Muscle layer of duodenum (tissue), 2 donors: ENCODE measurements at regions not wholly inside any gene's neighbourhood (a gene's known extent, or its start where the extent isn't known, plus 50 kb on each side); places are given as distances from the start of the nearest gene placed in this dataset.

ENCODE experiments used
- H3K27ac ChIP-seq: one replicate; pipeline ENCODE4 v1.7.0; 2013; ENCODE audit warnings: mild to moderate bottlenecking, low read length
- H3K27me3 ChIP-seq: one replicate; pipeline ENCODE4 v1.7.0; 2013; ENCODE audit warnings: low read depth, mild to moderate bottlenecking, control low read depth, low read length
- H3K36me3 ChIP-seq, 2 donors: one replicate each; pipeline ENCODE4 v1.7.0; 2013; ENCODE audit warnings: low read length in 2 of 2, control low read depth in 1 of 2, mild to moderate bottlenecking in 1 of 2; ENCODE audit not compliant: insufficient read depth in 2 of 2, control insufficient read depth in 1 of 2
- H3K4me1 ChIP-seq, 2 donors: one replicate each; pipeline ENCODE4 v1.7.0; 2013; ENCODE audit warnings: low read length in 2 of 2, mild to moderate bottlenecking in 2 of 2, control low read depth in 1 of 2, moderate library complexity in 1 of 2; ENCODE audit not compliant: insufficient read depth in 2 of 2, control insufficient read depth in 1 of 2
- H3K4me3 ChIP-seq, 2 donors: one replicate each; pipeline ENCODE4 v1.7.0; 2013; ENCODE audit warnings: low read length in 2 of 2, low read depth in 1 of 2, mild to moderate bottlenecking in 1 of 2
- H3K9me3 ChIP-seq, 2 donors: one replicate each; pipeline ENCODE4 v1.7.0; 2013; ENCODE audit warnings: low read length in 2 of 2, control low read depth in 1 of 2, mild to moderate bottlenecking in 1 of 2; ENCODE audit not compliant: control insufficient read depth in 1 of 2
- donor health status: healthy.

DNA sequence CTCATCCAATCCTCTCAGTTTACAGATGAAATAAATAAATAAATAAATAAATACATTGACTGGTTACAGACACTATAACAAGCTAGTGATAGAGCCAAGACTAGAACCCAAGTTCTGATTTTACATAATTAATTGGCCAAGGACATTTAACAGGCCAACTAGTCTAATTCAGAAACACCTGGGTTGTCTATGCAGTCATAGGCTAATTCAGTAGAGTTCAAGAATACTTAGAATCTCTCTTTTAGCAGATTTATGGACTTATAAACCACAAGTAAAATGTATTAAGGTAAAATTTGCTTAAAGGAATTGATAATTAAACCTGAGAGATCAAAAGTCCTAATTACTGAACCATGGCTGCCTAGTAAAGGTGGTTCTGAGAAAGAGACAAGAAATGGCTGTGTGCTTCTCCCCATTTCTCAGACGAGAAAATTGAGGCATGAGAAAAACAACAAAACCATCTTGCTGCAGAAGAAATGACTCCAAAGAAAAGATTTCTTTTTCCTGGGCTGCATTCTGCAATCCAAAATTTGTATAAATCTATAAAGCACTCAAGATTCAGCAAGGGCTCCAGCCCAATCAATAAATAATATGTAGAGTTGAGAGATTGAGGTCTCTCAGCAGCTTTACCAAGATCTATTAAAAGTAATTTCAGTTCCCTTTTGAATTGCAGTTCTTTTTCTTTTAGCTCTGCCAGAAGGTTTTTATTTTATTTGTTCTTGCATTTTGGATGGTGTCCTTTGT, 98.3 kb downstream of the DUSP10 start:
- no peaks in the 10 kb centered on the region for H3K27me3 ChIP-seq
- H3K4me3 ChIP-seq = no peak overlapping the region
- no peak overlapping the region for H3K27ac ChIP-seq
- H3K36me3 ChIP-seq = no peaks in the 10 kb centered on the region
- H3K4me1 ChIP-seq = no peaks in the 10 kb centered on the region
- no peaks in the 10 kb centered on the region for H3K9me3 ChIP-seq

DNA sequence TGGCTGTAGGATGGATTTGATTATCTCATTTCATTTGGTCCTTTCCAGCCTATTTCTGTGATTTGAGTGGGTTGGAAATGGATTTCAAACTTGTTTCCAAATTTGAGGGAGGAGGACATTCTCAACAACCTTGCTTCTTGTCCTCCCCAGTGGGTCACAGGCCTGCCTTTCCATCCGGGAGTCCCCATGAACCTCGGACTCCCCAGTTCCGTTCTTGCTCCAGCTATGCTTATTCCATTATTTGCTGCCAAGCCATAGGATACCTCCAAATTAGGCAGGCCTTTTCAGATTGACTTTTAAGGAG, 97.8 kb downstream of the DUSP10 start:
- Histone ChIP-seq H3K4me1 (no peaks in the 10 kb centered on the region), H3K36me3 (no peaks in the 10 kb centered on the region), H3K27ac (no peak overlapping the region), H3K27me3 (no peaks in the 10 kb centered on the region), H3K4me3 (no peak overlapping the region), H3K9me3 (no peaks in the 10 kb centered on the region)

DNA sequence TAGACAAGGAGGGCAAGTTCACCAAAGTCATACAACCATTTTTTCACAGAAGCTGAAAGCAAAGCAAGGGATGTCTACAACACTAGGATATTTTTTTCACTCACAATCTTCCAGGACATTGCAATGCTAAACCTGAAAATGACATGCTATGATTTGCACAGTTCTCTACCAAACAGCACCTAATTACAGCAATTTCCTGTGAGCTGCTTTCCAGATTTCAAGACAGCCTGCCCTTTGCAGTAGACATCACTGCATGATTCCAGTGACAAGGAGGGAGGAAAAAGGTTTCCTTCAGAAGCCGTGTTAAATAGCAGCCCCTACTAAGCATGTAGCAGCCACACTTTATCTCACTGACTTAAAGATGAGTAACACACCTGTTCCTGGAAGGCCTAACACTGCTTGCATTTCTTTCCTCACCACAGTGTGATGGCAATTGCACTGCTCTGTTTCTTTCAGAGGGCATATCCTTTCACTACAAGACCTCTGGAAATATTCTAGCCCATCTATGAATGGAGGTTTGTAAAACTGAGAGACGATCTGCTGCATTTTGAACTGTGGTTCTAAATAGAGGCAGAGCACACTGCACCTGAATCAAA, 97.1 kb downstream of the DUSP10 start:
- no peak overlapping the region for H3K27ac ChIP-seq
- H3K9me3 ChIP-seq = no peaks in the 10 kb centered on the region
- no peak overlapping the region for H3K4me3 ChIP-seq
- no peaks in the 10 kb centered on the region for H3K4me1 ChIP-seq
- H3K27me3 ChIP-seq = no peaks in the 10 kb centered on the region
- H3K36me3 ChIP-seq = no peaks in the 10 kb centered on the region

- no peaks in the 10 kb centered on the region for H3K36me3 ChIP-seq
- H3K27me3 ChIP-seq = no peaks in the 10 kb centered on the region
- no peaks in the 10 kb centered on the region for H3K4me1 ChIP-seq
- H3K4me3 ChIP-seq = no peak overlapping the region
- H3K27ac ChIP-seq = no peak overlapping the region
- H3K9me3 ChIP-seq = no peaks in the 10 kb centered on the region
Observed at GRCh38 chr1:221648201-221648600, 93.7 kb downstream of the DUSP10 start.
